HL-60/S4 (cell line): ENCODE measurements at regions not wholly inside any gene's neighbourhood (a gene's known extent, or its start where the extent isn't known, plus 50 kb on each side); places are given as distances from the start of the nearest gene placed in this dataset.
"Not testable (repeated sequence)": the region's sequence is repeated elsewhere in the genome, so short reads cannot be mapped to it uniquely, and the experiment has no call there.

Experiments used
- in situ Hi-C: fragments of 300-500 bp; cut with MboI; formaldehyde crosslinking; loops from 2 replicates; pipeline ENCODE4 v1.14.3; 2022; ENCODE audit warnings: low sequenced_read_pairs

- in situ Hi-C loops, result no loop called here
Measured at GRCh38 chr1:222014001-222014400, 272.1 kb upstream of the DUSP10 start.

- in situ Hi-C loops, result no loop called here
Measured at GRCh38 chr1:222012816-222013215, 270.9 kb upstream of the DUSP10 start.

- in situ Hi-C loops, result no loop called here
Measured at GRCh38 chr1:222010306-222010705, 268.4 kb upstream of the DUSP10 start.

GRCh38 chr1:222009105-222009730 lies 267.3 kb upstream of the DUSP10 start:
- in situ Hi-C loops, result no loop called here

- in situ Hi-C loops, result no loop called here
Measured at GRCh38 chr1:222006715-222007114, 264.8 kb upstream of the DUSP10 start.

- in situ Hi-C loops, result no loop called here
Measured at GRCh38 chr1:222004784-222005183, 262.9 kb upstream of the DUSP10 start.

- in situ Hi-C loops, result no loop called here
Measured at GRCh38 chr1:222004034-222004433, 262.1 kb upstream of the DUSP10 start.

GRCh38 chr1:222002503-222002902 lies 260.6 kb upstream of the DUSP10 start:
- in situ Hi-C loops, result no loop called here

GRCh38 chr1:222000131-222000530 lies 258.2 kb upstream of the DUSP10 start:
- in situ Hi-C loops, result no loop called here

GRCh38 chr1:221998781-221999180 lies 256.9 kb upstream of the DUSP10 start:
- in situ Hi-C loops, result no loop called here

GRCh38 chr1:221998186-221998612 lies 256.3 kb upstream of the DUSP10 start:
- in situ Hi-C loops, result no loop called here

- in situ Hi-C loops, result not testable (repeated sequence)
Measured at GRCh38 chr1:221997012-221997411, 255.1 kb upstream of the DUSP10 start.

GRCh38 chr1:221994939-221995338 lies 253.1 kb upstream of the DUSP10 start:
- in situ Hi-C loops, result no loop called here

- in situ Hi-C loops, result no loop called here
Measured at GRCh38 chr1:221994274-221994698, 252.4 kb upstream of the DUSP10 start.

GRCh38 chr1:221993444-221993948 lies 251.6 kb upstream of the DUSP10 start:
- in situ Hi-C loops, result no loop called here

- in situ Hi-C loops, result no loop called here
Measured at GRCh38 chr1:221992427-221992826, 250.5 kb upstream of the DUSP10 start.

GRCh38 chr1:221991221-221991620 lies 249.3 kb upstream of the DUSP10 start:
- in situ Hi-C loops, result no loop called here

GRCh38 chr1:221989741-221990140 lies 247.9 kb upstream of the DUSP10 start:
- in situ Hi-C loops, result no loop called here

GRCh38 chr1:221988829-221989228 lies 246.9 kb upstream of the DUSP10 start:
- in situ Hi-C loops, result no loop called here

GRCh38 chr1:221987860-221988520 lies 246.1 kb upstream of the DUSP10 start:
- in situ Hi-C loops, result no loop called here

- in situ Hi-C loops, result no loop called here
Measured at GRCh38 chr1:221983444-221983843, 241.6 kb upstream of the DUSP10 start.

GRCh38 chr1:221981461-221981860 lies 239.6 kb upstream of the DUSP10 start:
- in situ Hi-C loops, result no loop called here
